Neural cell (in vitro differentiated cells): ENCODE measurements at regions not wholly inside any gene's neighbourhood (a gene's known extent, or its start where the extent isn't known, plus 50 kb on each side); places are given as distances from the start of the nearest gene placed in this dataset.

ENCODE experiments used
- CTCF ChIP-seq: fragments of 450-650 bp; IDR thresholded peaks from 2 replicates; pipeline ENCODE4 v1.5.1; 2014; ENCODE audit warnings: antibody characterized with exemption, mild to moderate bottlenecking, moderate library complexity; ENCODE audit not compliant: poor library complexity, severe bottlenecking
- EP300 ChIP-seq: fragments of 450-650 bp; conservative IDR thresholded peaks from 2 replicates; pipeline ENCODE4 v1.6.1; 2014; ENCODE audit warnings: antibody characterized with exemption, mild to moderate bottlenecking, moderate library complexity; ENCODE audit not compliant: poor library complexity, severe bottlenecking
- EZH2 ChIP-seq: fragments of 200-600, 300-800 bp; shearing (Covaris generic), sonication (generic); IDR thresholded peaks from 2 replicates; pipeline ENCODE4 v1.6.1; 2014; ENCODE audit warnings: antibody characterized with exemption, low read length, borderline replicate concordance, mild to moderate bottlenecking; ENCODE audit not compliant: insufficient read depth, poor library complexity, severe bottlenecking
- POLR2AphosphoS5 ChIP-seq: IDR thresholded peaks from 2 replicates; pipeline ENCODE4 v1.6.1; 2012
- RAD21 ChIP-seq: fragments of 450-650 bp; conservative IDR thresholded peaks from 2 replicates; pipeline ENCODE4 v1.6.1; 2014; ENCODE audit warnings: antibody characterized with exemption, mild to moderate bottlenecking, moderate library complexity
- REST ChIP-seq: IDR thresholded peaks from 2 replicates; pipeline ENCODE4 v1.6.1; 2012; ENCODE audit warnings: borderline replicate concordance
- SMC3 ChIP-seq: fragments of 450-650 bp; conservative IDR thresholded peaks from 2 replicates; pipeline ENCODE4 v1.6.1; 2014; ENCODE audit warnings: antibody characterized with exemption, mild to moderate bottlenecking, moderate library complexity; ENCODE audit not compliant: poor library complexity
- TAF1 ChIP-seq: IDR thresholded peaks from 2 replicates; pipeline ENCODE4 v1.6.1; 2012; ENCODE audit warnings: low read depth

DNA sequence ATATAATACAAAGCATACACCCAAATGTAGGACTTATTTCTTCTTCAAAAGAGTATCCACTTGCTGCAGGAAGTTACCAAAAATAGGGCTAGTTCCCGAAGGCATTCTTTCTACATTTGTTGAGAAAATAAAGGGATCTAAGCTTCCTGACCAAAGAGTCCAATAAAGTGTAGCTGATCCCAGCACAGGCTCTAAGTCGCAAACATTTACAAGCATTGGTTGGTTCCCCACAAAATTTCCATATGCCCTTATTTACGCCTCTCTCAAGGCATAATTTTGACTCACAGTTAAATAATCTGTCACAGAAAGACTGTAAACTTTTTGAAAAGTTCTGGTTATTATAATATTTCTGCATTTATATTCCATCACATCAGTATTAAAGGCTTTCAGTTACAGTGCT lies 1520.1 kb upstream of the ZEB2 start:
- TF ChIP-seq REST (no peak), CTCF (no peak), POLR2AphosphoS5 (no peak), EZH2 (no peak), RAD21 (no peak), SMC3 (no peak), EP300 (no peak), TAF1 (no peak)
